ENCODE measurements at regions not wholly inside any gene's neighbourhood (a gene's known extent, or its start where the extent isn't known, plus 50 kb on each side); places are given as distances from the start of the nearest gene placed in this dataset.

- no peak for DNase-seq
- H3K4me1 ChIP-seq (ENCODE audit: control insufficient read depth, insufficient read depth, low read length, poor library complexity, severe bottlenecking), result peaks cover 13% of the 10 kb centered on the region
- no peak overlapping the region for H3K4me3 Mint-ChIP-seq
- no peaks in the 10 kb centered on the region for H3K9me3 ChIP-seq (ENCODE audit: control insufficient read depth in 2 of 2, low read length in 2 of 2)
- H3K27me3 Mint-ChIP-seq, result no peaks in the 10 kb centered on the region
- no peak overlapping the region for H3K4me3 ChIP-seq (ENCODE audit: low read depth, low read length)
- H3K27ac Mint-ChIP-seq, result no peak overlapping the region
- H3K27ac ChIP-seq (ENCODE audit: insufficient read depth, low read length, poor library complexity, severe bottlenecking), result no peak overlapping the region
- ATAC-seq (ENCODE audit: low read depth in 2 of 2), result no peak
- peaks cover 0 to 2% (median 0%) of the 10 kb centered on the region in 7 donors for H3K9me3 Mint-ChIP-seq
- peaks cover 5 to 23% (median 7%) of the 10 kb centered on the region in 4 donors for H3K4me1 Mint-ChIP-seq
- H3K36me3 ChIP-seq (ENCODE audit: control insufficient read depth, insufficient read depth, low read length), result no peaks in the 10 kb centered on the region
- no peaks in the 10 kb centered on the region for H3K36me3 Mint-ChIP-seq
- H3K27me3 ChIP-seq (ENCODE audit: control insufficient read depth, insufficient read depth, low read length), result no peaks in the 10 kb centered on the region
Observed at GRCh38 chr7:135827391-135827790, 78.8 kb upstream of the FAM180A start.

- Histone ChIP-seq H3K27ac (ENCODE audit: insufficient read depth, low read length, poor library complexity, severe bottlenecking) (no peak overlapping the region), H3K4me1 (ENCODE audit: control insufficient read depth, insufficient read depth, low read length, poor library complexity, severe bottlenecking) (no peaks in the 10 kb centered on the region), H3K36me3 (ENCODE audit: control insufficient read depth, insufficient read depth, low read length) (no peaks in the 10 kb centered on the region), H3K4me3 (ENCODE audit: low read depth, low read length) (no peak overlapping the region), H3K9me3 (ENCODE audit: control insufficient read depth in 2 of 2, low read length in 2 of 2) (no peaks in the 10 kb centered on the region), H3K27me3 (ENCODE audit: control insufficient read depth, insufficient read depth, low read length) (no peaks in the 10 kb centered on the region)
- DNase-seq (no peak), ATAC-seq (ENCODE audit: low read depth in 2 of 2) (no peak)
- Mint-ChIP-seq H3K4me1 (peaks cover 0 to 4% (median 0%) of the 10 kb centered on the region in 4 donors), H3K4me3 (no peak overlapping the region), H3K27ac (no peak overlapping the region), H3K36me3 (no peaks in the 10 kb centered on the region), H3K27me3 (no peaks in the 10 kb centered on the region), H3K9me3 (no peaks in the 10 kb centered on the region)
Observed at GRCh38 chr7:135825406-135825805, 76.8 kb upstream of the FAM180A start.

- Mint-ChIP-seq H3K9me3 (no peaks in the 10 kb centered on the region), H3K27me3 (no peaks in the 10 kb centered on the region), H3K36me3 (no peaks in the 10 kb centered on the region), H3K4me3 (no peak overlapping the region), H3K27ac (no peak overlapping the region), H3K4me1 (no peaks in the 10 kb centered on the region)
- H3K4me1 ChIP-seq (ENCODE audit: control insufficient read depth, insufficient read depth, low read length, poor library complexity, severe bottlenecking), result no peaks in the 10 kb centered on the region
- H3K9me3 ChIP-seq (ENCODE audit: control insufficient read depth in 2 of 2, low read length in 2 of 2), result no peaks in the 10 kb centered on the region
- no peak for ATAC-seq (ENCODE audit: low read depth in 2 of 2)
- no peak for DNase-seq
- no peaks in the 10 kb centered on the region for H3K27me3 ChIP-seq (ENCODE audit: control insufficient read depth, insufficient read depth, low read length)
- H3K36me3 ChIP-seq (ENCODE audit: control insufficient read depth, insufficient read depth, low read length), result no peaks in the 10 kb centered on the region
- H3K27ac ChIP-seq (ENCODE audit: insufficient read depth, low read length, poor library complexity, severe bottlenecking), result no peak overlapping the region
- no peak overlapping the region for H3K4me3 ChIP-seq (ENCODE audit: low read depth, low read length)
Observed at GRCh38 chr7:135822376-135822775, 73.8 kb upstream of the FAM180A start.

GRCh38 chr7:135817583-135817982 lies 69.0 kb upstream of the FAM180A start:
- DNase-seq (no peak), ATAC-seq (ENCODE audit: low read depth in 2 of 2) (no peak)
- Mint-ChIP-seq H3K27me3 (no peaks in the 10 kb centered on the region), H3K4me1 (no peaks in the 10 kb centered on the region), H3K36me3 (no peaks in the 10 kb centered on the region), H3K9me3 (peaks cover 0 to 2% (median 0%) of the 10 kb centered on the region in 7 donors), H3K27ac (no peak overlapping the region), H3K4me3 (no peak overlapping the region)
- Histone ChIP-seq H3K27ac (ENCODE audit: insufficient read depth, low read length, poor library complexity, severe bottlenecking) (no peak overlapping the region), H3K9me3 (ENCODE audit: control insufficient read depth in 2 of 2, low read length in 2 of 2) (no peaks in the 10 kb centered on the region), H3K27me3 (ENCODE audit: control insufficient read depth, insufficient read depth, low read length) (no peaks in the 10 kb centered on the region), H3K4me3 (ENCODE audit: low read depth, low read length) (no peak overlapping the region), H3K36me3 (ENCODE audit: control insufficient read depth, insufficient read depth, low read length) (no peaks in the 10 kb centered on the region), H3K4me1 (ENCODE audit: control insufficient read depth, insufficient read depth, low read length, poor library complexity, severe bottlenecking) (no peaks in the 10 kb centered on the region)

- Mint-ChIP-seq H3K36me3 (no peaks in the 10 kb centered on the region), H3K27me3 (no peaks in the 10 kb centered on the region), H3K27ac (no peak overlapping the region), H3K4me1 (no peaks in the 10 kb centered on the region), H3K4me3 (no peak overlapping the region), H3K9me3 (peaks cover 0 to 2% (median 0%) of the 10 kb centered on the region in 7 donors)
- Histone ChIP-seq H3K27me3 (ENCODE audit: control insufficient read depth, insufficient read depth, low read length) (no peaks in the 10 kb centered on the region), H3K9me3 (ENCODE audit: control insufficient read depth in 2 of 2, low read length in 2 of 2) (no peaks in the 10 kb centered on the region), H3K4me3 (ENCODE audit: low read depth, low read length) (no peak overlapping the region), H3K4me1 (ENCODE audit: control insufficient read depth, insufficient read depth, low read length, poor library complexity, severe bottlenecking) (no peaks in the 10 kb centered on the region), H3K27ac (ENCODE audit: insufficient read depth, low read length, poor library complexity, severe bottlenecking) (no peak overlapping the region), H3K36me3 (ENCODE audit: control insufficient read depth, insufficient read depth, low read length) (no peaks in the 10 kb centered on the region)
- DNase-seq (no peak), ATAC-seq (ENCODE audit: low read depth in 2 of 2) (no peak)
Observed at GRCh38 chr7:135815033-135815432, 66.4 kb upstream of the FAM180A start.

GRCh38 chr7:135812148-135812547 lies 63.5 kb upstream of the FAM180A start:
- Mint-ChIP-seq H3K36me3 (no peaks in the 10 kb centered on the region), H3K27me3 (peaks cover 5% of the 10 kb centered on the region), H3K27ac (no peak overlapping the region), H3K4me1 (no peaks in the 10 kb centered on the region), H3K9me3 (peaks cover 0 to 2% (median 0%) of the 10 kb centered on the region in 7 donors), H3K4me3 (no peak overlapping the region)
- Histone ChIP-seq H3K9me3 (ENCODE audit: control insufficient read depth in 2 of 2, low read length in 2 of 2) (no peaks in the 10 kb centered on the region), H3K27me3 (ENCODE audit: control insufficient read depth, insufficient read depth, low read length) (no peaks in the 10 kb centered on the region), H3K27ac (ENCODE audit: insufficient read depth, low read length, poor library complexity, severe bottlenecking) (no peak overlapping the region), H3K4me3 (ENCODE audit: low read depth, low read length) (no peak overlapping the region), H3K36me3 (ENCODE audit: control insufficient read depth, insufficient read depth, low read length) (no peaks in the 10 kb centered on the region), H3K4me1 (ENCODE audit: control insufficient read depth, insufficient read depth, low read length, poor library complexity, severe bottlenecking) (no peaks in the 10 kb centered on the region)
- ATAC-seq (ENCODE audit: low read depth in 2 of 2) (no peak), DNase-seq (no peak)

- Histone ChIP-seq H3K4me3 (ENCODE audit: low read depth, low read length) (no peak overlapping the region), H3K9me3 (ENCODE audit: control insufficient read depth in 2 of 2, low read length in 2 of 2) (no peaks in the 10 kb centered on the region), H3K27ac (ENCODE audit: insufficient read depth, low read length, poor library complexity, severe bottlenecking) (no peak overlapping the region), H3K27me3 (ENCODE audit: control insufficient read depth, insufficient read depth, low read length) (no peaks in the 10 kb centered on the region), H3K4me1 (ENCODE audit: control insufficient read depth, insufficient read depth, low read length, poor library complexity, severe bottlenecking) (no peaks in the 10 kb centered on the region), H3K36me3 (ENCODE audit: control insufficient read depth, insufficient read depth, low read length) (no peaks in the 10 kb centered on the region)
- Mint-ChIP-seq H3K27ac (no peak overlapping the region), H3K4me3 (no peak overlapping the region), H3K36me3 (no peaks in the 10 kb centered on the region), H3K9me3 (peaks cover 0 to 2% (median 0%) of the 10 kb centered on the region in 7 donors), H3K4me1 (no peaks in the 10 kb centered on the region), H3K27me3 (peaks cover 5% of the 10 kb centered on the region)
- DNase-seq (no peak), ATAC-seq (ENCODE audit: low read depth in 2 of 2) (no peak)
Observed at GRCh38 chr7:135811506-135811905, 62.9 kb upstream of the FAM180A start.

GRCh38 chr7:135808206-135808605 lies 59.6 kb upstream of the FAM180A start:
- Histone ChIP-seq H3K27ac (ENCODE audit: insufficient read depth, low read length, poor library complexity, severe bottlenecking) (no peak overlapping the region), H3K4me3 (ENCODE audit: low read depth, low read length) (no peak overlapping the region), H3K9me3 (ENCODE audit: control insufficient read depth in 2 of 2, low read length in 2 of 2) (no peaks in the 10 kb centered on the region), H3K27me3 (ENCODE audit: control insufficient read depth, insufficient read depth, low read length) (no peaks in the 10 kb centered on the region), H3K4me1 (ENCODE audit: control insufficient read depth, insufficient read depth, low read length, poor library complexity, severe bottlenecking) (no peaks in the 10 kb centered on the region), H3K36me3 (ENCODE audit: control insufficient read depth, insufficient read depth, low read length) (no peaks in the 10 kb centered on the region)
- no peak for ATAC-seq (ENCODE audit: low read depth in 2 of 2)
- H3K27ac Mint-ChIP-seq, result no peak overlapping the region
- no peaks in the 10 kb centered on the region for H3K9me3 Mint-ChIP-seq
- no peaks in the 10 kb centered on the region for H3K4me1 Mint-ChIP-seq
- H3K4me3 Mint-ChIP-seq, result no peak overlapping the region
- no peak for DNase-seq
- peaks cover 5% of the 10 kb centered on the region for H3K27me3 Mint-ChIP-seq
- no peaks in the 10 kb centered on the region for H3K36me3 Mint-ChIP-seq
